Cardiac muscle cell (in vitro differentiated cells and primary cell): ENCODE measurements at regions not wholly inside any gene's neighbourhood (a gene's known extent, or its start where the extent isn't known, plus 50 kb on each side); places are given as distances from the start of the nearest gene placed in this dataset.
A peak's percentile ranks its signal among the peaks of the same experiment; 100 is the strongest.

Experiments used
- DNase-seq, 2 donors: peaks; one replicate each; pipeline versions ENCODE4 v3.0.0 to v3.0.0-alpha.2; 2010 to 2017; ENCODE audit warnings: low read depth in 1 of 2, low spot score in 1 of 2
- H3K27ac ChIP-seq: fragments of 200-600 bp; sonication (generic); 2 replicates; pipeline ENCODE4 v1.5.1; 2016
- H3K27me3 ChIP-seq: fragments of 200-600 bp; sonication (generic); 2 replicates; pipeline ENCODE4 v1.6.0; 2016; ENCODE audit warnings: control low read depth
- H3K36me3 ChIP-seq: fragments of 200-600 bp; sonication (generic); 2 replicates; pipeline ENCODE4 v1.5.1; 2016; ENCODE audit warnings: control low read depth
- H3K4me1 ChIP-seq: fragments of 200-600 bp; sonication (generic); 2 replicates; pipeline ENCODE4 v1.8.1; 2017; ENCODE audit warnings: low read depth, mild to moderate bottlenecking, mixed run types
- H3K4me3 ChIP-seq: fragments of 200-600 bp; sonication (generic); 2 replicates; pipeline ENCODE4 v1.5.1; 2016; ENCODE audit warnings: mild to moderate bottlenecking
- H3K9me3 ChIP-seq: fragments of 200-600 bp; sonication (generic); 2 replicates; pipeline ENCODE4 v1.5.1; 2017; ENCODE audit warnings: low read depth, mild to moderate bottlenecking, control low read depth
- CTCF ChIP-seq: IDR thresholded peaks from 2 replicates; pipeline ENCODE4 v1.5.1; 2012; ENCODE audit warnings: low read depth, mild to moderate bottlenecking, low read length

- no peaks in the 10 kb centered on the region for H3K4me1 ChIP-seq
- TF ChIP-seq CTCF, result no peak
- no peaks in the 10 kb centered on the region for H3K36me3 ChIP-seq
Observed at GRCh38 chr13:77388944-77389624, 62.2 kb upstream of the MYCBP2 start.

GRCh38 chr13:77387607-77388200, 60.8 kb upstream of the MYCBP2 start:
- no peak for TF ChIP-seq CTCF
- DNase-seq, result no peak
- Histone ChIP-seq H3K27ac (no peak overlapping the region), H3K4me3 (no peak overlapping the region), H3K4me1 (no peaks in the 10 kb centered on the region), H3K27me3 (no peaks in the 10 kb centered on the region), H3K36me3 (no peaks in the 10 kb centered on the region), H3K9me3 (no peaks in the 10 kb centered on the region)

More at GRCh38 chr13:77388944-77389624, 62.2 kb upstream of the MYCBP2 start:
- H3K9me3 ChIP-seq, result no peaks in the 10 kb centered on the region
- H3K27ac ChIP-seq, result no peak overlapping the region
- H3K4me3 ChIP-seq, result no peak overlapping the region
- no peaks in the 10 kb centered on the region for H3K27me3 ChIP-seq
- DNase-seq, result no peak

GRCh38 chr13:77386880-77387606, 60.1 kb upstream of the MYCBP2 start:
- H3K4me3 ChIP-seq, result no peak overlapping the region
- no peak overlapping the region for H3K27ac ChIP-seq
- H3K9me3 ChIP-seq, result no peaks in the 10 kb centered on the region
- H3K36me3 ChIP-seq, result no peaks in the 10 kb centered on the region
- DNase-seq, result peak in 1 of 2 donors; percentile 50
- no peaks in the 10 kb centered on the region for H3K27me3 ChIP-seq
- TF ChIP-seq CTCF, result no peak
- no peaks in the 10 kb centered on the region for H3K4me1 ChIP-seq

- no peaks in the 10 kb centered on the region for H3K9me3 ChIP-seq
- TF ChIP-seq CTCF, result no peak
- no peaks in the 10 kb centered on the region for H3K4me1 ChIP-seq
- no peak overlapping the region for H3K4me3 ChIP-seq
- no peak overlapping the region for H3K27ac ChIP-seq
- no peak for DNase-seq
- H3K27me3 ChIP-seq, result no peaks in the 10 kb centered on the region
- H3K36me3 ChIP-seq, result no peaks in the 10 kb centered on the region
Observed at GRCh38 chr13:77386046-77386445, 59.2 kb upstream of the MYCBP2 start.

- Histone ChIP-seq H3K4me1 (no peaks in the 10 kb centered on the region), H3K27me3 (no peaks in the 10 kb centered on the region), H3K4me3 (no peak overlapping the region), H3K9me3 (no peaks in the 10 kb centered on the region), H3K36me3 (no peaks in the 10 kb centered on the region), H3K27ac (no peak overlapping the region)
- no peak for DNase-seq
- no peak for TF ChIP-seq CTCF
Observed at GRCh38 chr13:77384999-77385398, 58.1 kb upstream of the MYCBP2 start.
